ENCODE measurements at regions not wholly inside any gene's neighbourhood (a gene's known extent, or its start where the extent isn't known, plus 50 kb on each side); places are given as distances from the start of the nearest gene placed in this dataset.

GRCh38 chr4:11663114-11663513 is 234.4 kb upstream of the HS3ST1 start:
- intact Hi-C loops (cut with micrococcal nuclease), result no loop called here
- Histone ChIP-seq H3K4me3 (replicated peaks in 1 of 3; ENCODE audit: low read depth in 2 of 3, low read length in 3 of 3) (no peak overlapping the region), H3K36me3 (replicated peaks in 1 of 2; ENCODE audit: control insufficient read depth in 1 of 2, insufficient read depth in 2 of 2, low read length in 2 of 2) (no peaks in the 10 kb centered on the region), H3K9me3 (replicated peaks in 1 of 2; ENCODE audit: control insufficient read depth in 1 of 2, insufficient read depth in 1 of 2, low read length in 2 of 2) (peaks cover 0 to 3% of the 10 kb centered on the region in 2 donors), H3K9ac (ENCODE audit: insufficient read depth, low read length, poor library complexity, severe bottlenecking) (no peak overlapping the region), H2AFZ (ENCODE audit: insufficient read depth, low read depth, low read length, poor library complexity, severe bottlenecking) (no peak overlapping the region), H3K27me3 (ENCODE audit: control insufficient read depth in 2 of 2, insufficient read depth in 2 of 2, low read length in 2 of 2) (no peaks in the 10 kb centered on the region), H3K4me2 (replicated peaks; ENCODE audit: extremely low read depth, low read length, poor library complexity, severe bottlenecking) (no peak overlapping the region), H3K4me1 (ENCODE audit: control insufficient read depth in 1 of 2, insufficient read depth in 2 of 2, low read length in 2 of 2) (no peaks in the 10 kb centered on the region), H3K79me2 (ENCODE audit: insufficient read depth, low read length) (no peaks in the 10 kb centered on the region), H3K27ac (ENCODE audit: low read depth in 1 of 2, low read length in 2 of 2) (no peak overlapping the region), H4K20me1 (ENCODE audit: insufficient read depth, low read length) (no peaks in the 10 kb centered on the region)
- WGBS (ENCODE audit: insufficient coverage), result 81% methylated on average over 3 of the region's 4 CpGs
- Mint-ChIP-seq H3K9me3 (peaks cover 4 to 17% (median 6%) of the 10 kb centered on the region in 7 donors), H3K4me1 (no peaks in the 10 kb centered on the region), H3K27ac (no peak overlapping the region), H3K4me3 (no peak overlapping the region), H3K27me3 (ENCODE audit: low read depth in 3 of 3) (peaks cover 0 to 8% (median 2%) of the 10 kb centered on the region in 3 donors), H3K36me3 (no peaks in the 10 kb centered on the region)
- TF ChIP-seq, protein P1, sequence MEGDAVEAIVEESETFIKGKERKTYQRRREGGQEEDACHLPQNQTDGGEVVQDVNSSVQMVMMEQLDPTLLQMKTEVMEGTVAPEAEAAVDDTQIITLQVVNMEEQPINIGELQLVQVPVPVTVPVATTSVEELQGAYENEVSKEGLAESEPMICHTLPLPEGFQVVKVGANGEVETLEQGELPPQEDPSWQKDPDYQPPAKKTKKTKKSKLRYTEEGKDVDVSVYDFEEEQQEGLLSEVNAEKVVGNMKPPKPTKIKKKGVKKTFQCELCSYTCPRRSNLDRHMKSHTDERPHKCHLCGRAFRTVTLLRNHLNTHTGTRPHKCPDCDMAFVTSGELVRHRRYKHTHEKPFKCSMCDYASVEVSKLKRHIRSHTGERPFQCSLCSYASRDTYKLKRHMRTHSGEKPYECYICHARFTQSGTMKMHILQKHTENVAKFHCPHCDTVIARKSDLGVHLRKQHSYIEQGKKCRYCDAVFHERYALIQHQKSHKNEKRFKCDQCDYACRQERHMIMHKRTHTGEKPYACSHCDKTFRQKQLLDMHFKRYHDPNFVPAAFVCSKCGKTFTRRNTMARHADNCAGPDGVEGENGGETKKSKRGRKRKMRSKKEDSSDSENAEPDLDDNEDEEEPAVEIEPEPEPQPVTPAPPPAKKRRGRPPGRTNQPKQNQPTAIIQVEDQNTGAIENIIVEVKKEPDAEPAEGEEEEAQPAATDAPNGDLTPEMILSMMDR (IDR thresholded peaks at IDR 0.05), result no peak
- DNase-seq, result no peak

DNA sequence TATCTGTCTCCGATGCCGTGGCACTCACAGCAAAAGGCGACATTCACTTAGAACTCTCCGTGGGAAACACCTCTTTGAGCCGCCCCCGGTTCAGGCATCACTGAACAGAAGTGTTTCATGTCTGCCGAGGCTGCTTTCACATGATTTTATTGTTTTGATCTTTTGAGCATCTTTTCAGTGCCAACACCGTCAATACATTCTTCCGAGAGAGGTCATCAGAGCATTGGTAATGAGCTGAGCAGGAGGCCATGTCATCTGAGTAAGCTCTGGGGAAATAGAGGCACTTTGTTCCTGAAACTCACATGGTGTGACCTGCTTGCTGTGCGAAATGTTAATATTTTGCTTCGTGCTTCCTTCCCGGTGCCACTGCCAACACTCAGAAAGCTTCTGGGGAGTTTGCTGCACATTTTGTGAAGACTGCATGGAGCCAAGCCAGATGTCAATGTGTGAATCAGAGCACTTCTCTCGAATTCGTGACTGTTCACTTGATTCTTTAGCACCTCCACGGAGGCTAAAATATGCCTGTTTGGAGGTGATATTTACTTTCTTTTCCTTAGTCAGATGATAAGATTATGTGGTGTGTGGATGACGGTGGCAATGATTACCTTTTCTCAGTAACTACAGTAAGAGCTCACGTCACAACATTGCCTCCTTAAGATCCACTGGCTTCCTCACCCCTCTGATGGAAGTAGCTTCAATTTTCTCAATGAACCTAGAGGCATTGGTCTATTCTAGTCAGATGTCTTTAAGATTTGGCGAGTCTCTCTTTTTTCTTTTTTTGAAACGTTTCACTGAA is 222.3 kb upstream of the HS3ST1 start:
- H3K27me3 Mint-ChIP-seq (ENCODE audit: low read depth in 3 of 3), result peaks cover 0 to 2% (median 0%) of the 10 kb centered on the region in 3 donors
- Histone ChIP-seq H3K27me3 (ENCODE audit: control insufficient read depth in 2 of 2, insufficient read depth in 2 of 2, low read length in 2 of 2) (no peaks in the 10 kb centered on the region), H3K9ac (ENCODE audit: insufficient read depth, low read length, poor library complexity, severe bottlenecking) (no peak overlapping the region), H3K79me2 (ENCODE audit: insufficient read depth, low read length) (no peaks in the 10 kb centered on the region), H3K27ac (ENCODE audit: low read depth in 1 of 2, low read length in 2 of 2) (no peak overlapping the region), H3K36me3 (replicated peaks in 1 of 2; ENCODE audit: control insufficient read depth in 1 of 2, insufficient read depth in 2 of 2, low read length in 2 of 2) (no peaks in the 10 kb centered on the region), H3K4me2 (replicated peaks; ENCODE audit: extremely low read depth, low read length, poor library complexity, severe bottlenecking) (no peak overlapping the region), H3K4me1 (ENCODE audit: control insufficient read depth in 1 of 2, insufficient read depth in 2 of 2, low read length in 2 of 2) (no peaks in the 10 kb centered on the region), H4K20me1 (ENCODE audit: insufficient read depth, low read length) (no peaks in the 10 kb centered on the region), H3K9me3 (replicated peaks in 1 of 2; ENCODE audit: control insufficient read depth in 1 of 2, insufficient read depth in 1 of 2, low read length in 2 of 2) (no peaks in the 10 kb centered on the region), H2AFZ (ENCODE audit: insufficient read depth, low read depth, low read length, poor library complexity, severe bottlenecking) (no peak overlapping the region), H3K4me3 (replicated peaks in 1 of 3; ENCODE audit: low read depth in 2 of 3, low read length in 3 of 3) (no peak overlapping the region)
- peaks cover 0 to 4% (median 0%) of the 10 kb centered on the region in 7 donors for H3K9me3 Mint-ChIP-seq
- no peak overlapping the region for H3K4me3 Mint-ChIP-seq
- TF ChIP-seq, protein P1 (IDR thresholded peaks at IDR 0.05), result no peak
- 97% methylated on average over 13 of the region's 19 CpGs for WGBS (ENCODE audit: insufficient coverage)
- H3K36me3 Mint-ChIP-seq, result no peaks in the 10 kb centered on the region
- intact Hi-C loops (cut with micrococcal nuclease), result no loop called here
- no peaks in the 10 kb centered on the region for H3K4me1 Mint-ChIP-seq
- no peak overlapping the region for H3K27ac Mint-ChIP-seq
- DNase-seq, result no peak
